ENCODE measurements at regions not wholly inside any gene's neighbourhood (a gene's known extent, or its start where the extent isn't known, plus 50 kb on each side); places are given as distances from the start of the nearest gene placed in this dataset.

- TF ChIP-seq ZKSCAN8 (CRISPR knock-in tag; IDR thresholded peaks at IDR 0.05) (no peak), KDM1A (IDR thresholded peaks at IDR 0.05) (no peak), MTF1 (CRISPR knock-in tag; IDR thresholded peaks at IDR 0.05; ENCODE audit: borderline replicate concordance) (no peak), SNIP1 (IDR thresholded peaks at IDR 0.05; ENCODE audit: low read depth) (no peak)
- 0% methylated on average over 4 of the region's 4 CpGs for WGBS (ENCODE audit: insufficient coverage, low coverage, missing lambda C conversion rate)
- BruUV-seq (replicated peaks), result no TSS peak
- no peaks in the 10 kb centered on the region for H3K4me1 ChIP-seq (replicated peaks in 1 of 2; ENCODE audit: control insufficient read depth in 2 of 2, insufficient read depth in 2 of 2, low read length in 2 of 2)
- no peaks in the 10 kb centered on the region for H3K27me3 ChIP-seq (ENCODE audit: control insufficient read depth in 2 of 2, insufficient read depth in 2 of 2, low read length in 2 of 2)
- DNase-seq (ENCODE audit: extremely low read depth in 1 of 4, low spot score in 3 of 4) (no peak), FAIRE-seq (no peak), ATAC-seq (no peak)
- no peak overlapping the region for H3K9ac ChIP-seq (ENCODE audit: insufficient read depth in 1 of 2, low read depth in 2 of 2, low read length in 2 of 2)
- H3K27ac ChIP-seq (ENCODE audit: extremely low read depth, low read depth, low read length), result no peak overlapping the region
- no peaks in the 10 kb centered on the region for H3K9me3 ChIP-seq (replicated peaks; ENCODE audit: control insufficient read depth, insufficient read depth, low read depth, low read length)
- in situ Hi-C loops (cut with MboI), result no loop called here
- H4K20me1 ChIP-seq (replicated peaks; ENCODE audit: control insufficient read depth, insufficient read depth, low read length), result no peaks in the 10 kb centered on the region
- H3K4me3 ChIP-seq, result no peak overlapping the region
- ChIA-PET CTCF (ENCODE audit: low intra/inter-chr PET ratio) (no interaction called here), POLR2A (no interaction called here)
- H2AFZ ChIP-seq (ENCODE audit: low read depth, low read length), result no peak overlapping the region
- H3K79me2 ChIP-seq (ENCODE audit: control insufficient read depth, insufficient read depth, low read length), result no peaks in the 10 kb centered on the region
- no peak overlapping the region for H3K4me2 ChIP-seq (ENCODE audit: insufficient read depth, low read length)
- intact Hi-C loops (cut with micrococcal nuclease), result no loop called here
- H3K36me3 ChIP-seq (ENCODE audit: control insufficient read depth, insufficient read depth, low read length), result no peaks in the 10 kb centered on the region
- no peaks in the 10 kb centered on the region for H3K9me1 ChIP-seq (ENCODE audit: control insufficient read depth, insufficient read depth, low read length)
Observed at GRCh38 chr11:109132539-109132938, 289.5 kb upstream of the C11orf87 start.

DNA sequence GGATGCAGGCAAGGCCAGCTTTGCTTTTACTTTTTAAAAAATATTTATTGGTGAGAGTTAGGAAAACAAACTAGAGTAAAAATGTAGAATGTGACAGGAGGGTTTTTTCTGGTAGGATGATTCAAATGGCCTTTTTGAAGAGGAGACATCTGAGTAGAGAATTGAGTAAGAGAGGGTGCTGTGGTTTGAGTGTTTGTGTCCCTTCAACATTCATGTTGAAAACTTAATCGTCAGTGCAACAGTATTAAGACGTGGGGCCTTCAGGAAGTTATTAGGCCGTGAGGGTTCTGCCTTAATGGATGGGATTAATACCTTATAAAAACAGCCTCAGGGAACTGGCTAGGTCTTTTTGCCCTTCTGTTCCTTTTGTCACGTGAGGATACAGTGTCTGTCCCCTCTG lies 288.8 kb upstream of the C11orf87 start:
- Histone ChIP-seq H3K4me2 (ENCODE audit: insufficient read depth, low read length) (no peak overlapping the region), H3K36me3 (ENCODE audit: control insufficient read depth, insufficient read depth, low read length) (no peaks in the 10 kb centered on the region), H3K27ac (ENCODE audit: extremely low read depth, low read depth, low read length) (no peak overlapping the region), H3K9ac (ENCODE audit: insufficient read depth in 1 of 2, low read depth in 2 of 2, low read length in 2 of 2) (no peak overlapping the region), H3K4me1 (replicated peaks in 1 of 2; ENCODE audit: control insufficient read depth in 2 of 2, insufficient read depth in 2 of 2, low read length in 2 of 2) (no peaks in the 10 kb centered on the region), H3K9me3 (replicated peaks; ENCODE audit: control insufficient read depth, insufficient read depth, low read depth, low read length) (no peaks in the 10 kb centered on the region), H4K20me1 (replicated peaks; ENCODE audit: control insufficient read depth, insufficient read depth, low read length) (no peaks in the 10 kb centered on the region), H2AFZ (ENCODE audit: low read depth, low read length) (no peak overlapping the region), H3K79me2 (ENCODE audit: control insufficient read depth, insufficient read depth, low read length) (no peaks in the 10 kb centered on the region), H3K9me1 (ENCODE audit: control insufficient read depth, insufficient read depth, low read length) (no peaks in the 10 kb centered on the region), H3K27me3 (ENCODE audit: control insufficient read depth in 2 of 2, insufficient read depth in 2 of 2, low read length in 2 of 2) (no peaks in the 10 kb centered on the region), H3K4me3 (no peak overlapping the region)
- ATAC-seq (no peak), FAIRE-seq (no peak), DNase-seq (ENCODE audit: extremely low read depth in 1 of 4, low spot score in 3 of 4) (no peak)
- POLR2A ChIA-PET, result no interaction called here
- intact Hi-C loops (cut with micrococcal nuclease), result no loop called here
- in situ Hi-C loops (cut with MboI), result no loop called here
- no TSS peak for BruUV-seq (replicated peaks)
- CTCF ChIA-PET (ENCODE audit: low intra/inter-chr PET ratio), result no interaction called here
- 0% methylated on average over 4 of the region's 4 CpGs for WGBS (ENCODE audit: insufficient coverage, low coverage, missing lambda C conversion rate)
- TF ChIP-seq ZNF512 (tag; IDR thresholded peaks at IDR 0.05) (no peak), PHB2 (IDR thresholded peaks at IDR 0.05; ENCODE audit: low read depth) (no peak), ZZZ3 (IDR thresholded peaks at IDR 0.05) (no peak), THAP12 (CRISPR knock-in tag; IDR thresholded peaks at IDR 0.05) (no peak), CCAR2 (IDR thresholded peaks at IDR 0.05; ENCODE audit: low read depth, low read length) (no peak), KDM4B (IDR thresholded peaks at IDR 0.05; ENCODE audit: borderline replicate concordance in 2 of 2, low read depth in 1 of 2) (no peak)
- TF ChIP-seq, protein P1, sequence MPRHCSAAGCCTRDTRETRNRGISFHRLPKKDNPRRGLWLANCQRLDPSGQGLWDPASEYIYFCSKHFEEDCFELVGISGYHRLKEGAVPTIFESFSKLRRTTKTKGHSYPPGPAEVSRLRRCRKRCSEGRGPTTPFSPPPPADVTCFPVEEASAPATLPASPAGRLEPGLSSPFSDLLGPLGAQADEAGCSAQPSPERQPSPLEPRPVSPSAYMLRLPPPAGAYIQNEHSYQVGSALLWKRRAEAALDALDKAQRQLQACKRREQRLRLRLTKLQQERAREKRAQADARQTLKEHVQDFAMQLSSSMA (CRISPR knock-in tag; IDR thresholded peaks at IDR 0.05), result no peak
- TF ChIP-seq, protein P2, sequence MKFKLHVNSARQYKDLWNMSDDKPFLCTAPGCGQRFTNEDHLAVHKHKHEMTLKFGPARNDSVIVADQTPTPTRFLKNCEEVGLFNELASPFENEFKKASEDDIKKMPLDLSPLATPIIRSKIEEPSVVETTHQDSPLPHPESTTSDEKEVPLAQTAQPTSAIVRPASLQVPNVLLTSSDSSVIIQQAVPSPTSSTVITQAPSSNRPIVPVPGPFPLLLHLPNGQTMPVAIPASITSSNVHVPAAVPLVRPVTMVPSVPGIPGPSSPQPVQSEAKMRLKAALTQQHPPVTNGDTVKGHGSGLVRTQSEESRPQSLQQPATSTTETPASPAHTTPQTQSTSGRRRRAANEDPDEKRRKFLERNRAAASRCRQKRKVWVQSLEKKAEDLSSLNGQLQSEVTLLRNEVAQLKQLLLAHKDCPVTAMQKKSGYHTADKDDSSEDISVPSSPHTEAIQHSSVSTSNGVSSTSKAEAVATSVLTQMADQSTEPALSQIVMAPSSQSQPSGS (CRISPR knock-in tag; IDR thresholded peaks at IDR 0.05), result no peak
